H1 (cell line): ENCODE measurements at regions not wholly inside any gene's neighbourhood (a gene's known extent, or its start where the extent isn't known, plus 50 kb on each side); places are given as distances from the start of the nearest gene placed in this dataset.

Experiments used
- CTCF ChIA-PET: fragments of 300-600 bp; sonication (Branson Sonifier 250); formaldehyde crosslinking; loops from one replicate; lab custom pipeline; 2021; ENCODE audit not compliant: partially characterized antibody; lab: Charles Lee
- POLR2A ChIA-PET: fragments of 300-600 bp; sonication (Branson Sonifier 250); formaldehyde crosslinking; loops from one replicate; lab custom pipeline; 2021; ENCODE audit warnings: inconsistent platforms; ENCODE audit not compliant: partially characterized antibody; lab: Charles Lee
- DNase-seq, 2 experiments: peaks; one replicate each; pipeline versions ENCODE4 v3.0.0 to v3.0.0-alpha.2; 2010 to 2022; ENCODE audit warnings: low spot score in 2 of 2, low read depth in 1 of 2, mixed read lengths in 1 of 2
- FAIRE-seq: peaks from 2 replicates; lab custom pipeline; 2011; peaks lifted over from hg19 to GRCh38; lab: Jason Lieb, UNC
- H2AFZ ChIP-seq: 2 replicates; pipeline ENCODE4 v1.8.1; 2012; ENCODE audit warnings: low read length, inconsistent platforms
- H2AK5ac ChIP-seq: 2 replicates; pipeline ENCODE4 v1.6.1; 2013; ENCODE audit warnings: low read depth, low read length
- H2BK120ac ChIP-seq: replicated peaks from 2 replicates; pipeline ENCODE3; 2013; ENCODE audit warnings: low read depth, low read length, inconsistent platforms
- H2BK12ac ChIP-seq: 2 replicates; pipeline ENCODE4 v1.6.1; 2013; ENCODE audit warnings: low read depth, low read length
- H2BK15ac ChIP-seq: 2 replicates; pipeline ENCODE4 v1.6.1; 2013; ENCODE audit warnings: low read length
- H2BK20ac ChIP-seq: 2 replicates; pipeline ENCODE4 v1.6.1; 2013; ENCODE audit warnings: low read length
- H2BK5ac ChIP-seq: 2 replicates; pipeline ENCODE4 v1.6.1; 2013; ENCODE audit warnings: low read depth, low read length
- H3K14ac ChIP-seq: 2 replicates; pipeline ENCODE4 v1.6.1; 2013; ENCODE audit warnings: inconsistent platforms; ENCODE audit not compliant: insufficient read length
- H3K18ac ChIP-seq: 2 replicates; pipeline ENCODE4 v1.6.1; 2013; ENCODE audit warnings: low read length; ENCODE audit errors: extremely low read depth
- H3K23ac ChIP-seq: 2 replicates; pipeline ENCODE4 v1.6.1; 2013; ENCODE audit warnings: inconsistent platforms; ENCODE audit not compliant: insufficient read length
- H3K23me2 ChIP-seq: 2 replicates; pipeline ENCODE4 v1.6.1; 2013; ENCODE audit warnings: low read depth, low read length
- H3K27ac ChIP-seq: 2 replicates; pipeline ENCODE4 v1.6.1; 2011; ENCODE audit warnings: low read depth, low read length, inconsistent platforms
- H3K27me3 ChIP-seq, 4 experiments: replicated peaks in 1 of 4; 1 replicate in 1 of 4; 2 replicates in 3 of 4; pipeline versions ENCODE4 v1.6.1 to v1.8.1; 2011 to 2013; ENCODE audit warnings: low read length in 3 of 4, mild to moderate bottlenecking in 3 of 4, inconsistent platforms in 2 of 4, mixed read lengths in 2 of 4, moderate library complexity in 1 of 4; ENCODE audit not compliant: control insufficient read depth in 3 of 4, insufficient read depth in 3 of 4; ENCODE audit errors: extremely low read depth in 1 of 4
- H3K36me3 ChIP-seq, 4 experiments: 2 replicates each; pipeline versions ENCODE4 v1.6.1 to v1.8.1; 2011 to 2013; ENCODE audit warnings: mild to moderate bottlenecking in 4 of 4, low read length in 3 of 4, moderate library complexity in 2 of 4, control low read depth in 1 of 4, inconsistent platforms in 1 of 4; ENCODE audit not compliant: insufficient read depth in 4 of 4, control insufficient read depth in 2 of 4
- H3K4ac ChIP-seq: replicated peaks from 2 replicates; pipeline ENCODE3; 2013; ENCODE audit warnings: low read length, low read depth, mixed read lengths, inconsistent platforms; ENCODE audit not compliant: insufficient read length
- H3K4me1 ChIP-seq, 4 experiments: replicated peaks in 1 of 4; 1 replicate in 1 of 4; 2 replicates in 3 of 4; pipeline versions ENCODE4 v1.6.1 to v1.8.1; 2011 to 2013; ENCODE audit warnings: low read length in 3 of 4, inconsistent platforms in 2 of 4, mixed read lengths in 1 of 4; ENCODE audit not compliant: insufficient read depth in 4 of 4, control insufficient read depth in 3 of 4
- H3K4me2 ChIP-seq, 2 experiments: 2 replicates each; pipeline versions ENCODE4 v1.6.1 to v1.8.1; 2011 to 2013; ENCODE audit warnings: low read depth in 2 of 2, low read length in 2 of 2, control low read depth in 1 of 2, inconsistent platforms in 1 of 2, mild to moderate bottlenecking in 1 of 2; ENCODE audit not compliant: insufficient read depth in 1 of 2
- H3K4me3 ChIP-seq, 4 experiments: fragments of 200-600, 300-600 bp in 1 of 4; sonication (generic), shearing (Covaris generic), sonication (Bioruptor Twin) in 1 of 4; 2 replicates each; pipeline versions ENCODE4 v1.5.1 to v1.8.1; 2011 to 2016; ENCODE audit warnings: low read length in 4 of 4, low read depth in 3 of 4, control low read depth in 2 of 4, inconsistent platforms in 2 of 4, mild to moderate bottlenecking in 2 of 4, mixed read lengths in 1 of 4, moderate library complexity in 1 of 4; ENCODE audit not compliant: insufficient read depth in 2 of 4; ENCODE audit errors: extremely low read depth in 1 of 4
- H3K56ac ChIP-seq: replicated peaks from 2 replicates; pipeline ENCODE3; 2013; ENCODE audit warnings: low read depth, mild to moderate bottlenecking, mixed read lengths, low read length, inconsistent platforms; ENCODE audit not compliant: insufficient read length
- H3K79me1 ChIP-seq: 2 replicates; pipeline ENCODE4 v1.6.1; 2013; ENCODE audit warnings: low read depth, low read length, control low read depth
- H3K79me2 ChIP-seq, 2 experiments: 2 replicates each; pipeline versions ENCODE4 v1.6.1 to v1.8.1; 2012 to 2013; ENCODE audit warnings: low read length in 2 of 2, mild to moderate bottlenecking in 2 of 2, inconsistent platforms in 1 of 2; ENCODE audit not compliant: insufficient read depth in 2 of 2, control insufficient read depth in 1 of 2
- H3K9ac ChIP-seq, 4 experiments: replicated peaks in 1 of 4; 1 replicate in 1 of 4; 2 replicates in 3 of 4; pipeline versions ENCODE4 v1.6.1 to v1.8.1; 2011 to 2013; ENCODE audit warnings: low read depth in 3 of 4, low read length in 3 of 4, control low read depth in 2 of 4, mild to moderate bottlenecking in 2 of 4, moderate library complexity in 2 of 4, inconsistent platforms in 1 of 4; ENCODE audit errors: extremely low read depth in 1 of 4
- H3K9me3 ChIP-seq, 2 experiments: 2 replicates each; pipeline versions ENCODE4 v1.6.1 to v1.8.1; 2012 to 2013; ENCODE audit warnings: mild to moderate bottlenecking in 2 of 2, moderate library complexity in 2 of 2, control low read depth in 1 of 2, inconsistent platforms in 1 of 2, low read depth in 1 of 2, low read length in 1 of 2, mixed read lengths in 1 of 2; ENCODE audit not compliant: insufficient read depth in 2 of 2
- H4K20me1 ChIP-seq, 2 experiments: replicated peaks in 1 of 2; 2 replicates each; pipeline versions ENCODE3 to v1.8.1; 2011 to 2013; ENCODE audit warnings: inconsistent platforms in 2 of 2, low read length in 2 of 2, mild to moderate bottlenecking in 1 of 2; ENCODE audit not compliant: insufficient read depth in 2 of 2, control insufficient read depth in 1 of 2
- H4K5ac ChIP-seq: 2 replicates; pipeline ENCODE4 v1.6.1; 2013; ENCODE audit warnings: low read length, low read depth, mixed read lengths, inconsistent platforms; ENCODE audit not compliant: insufficient read length
- H4K8ac ChIP-seq: 2 replicates; pipeline ENCODE4 v1.8.0; 2013; ENCODE audit warnings: mild to moderate bottlenecking, moderate library complexity, low read length, inconsistent platforms; ENCODE audit not compliant: insufficient read depth; ENCODE audit errors: extremely low read depth
- H4K91ac ChIP-seq: replicated peaks from 2 replicates; pipeline ENCODE3; 2013; ENCODE audit warnings: low read length, mixed read lengths, inconsistent platforms; ENCODE audit not compliant: insufficient read length
- ATF3 ChIP-seq: IDR thresholded peaks from 2 replicates; pipeline ENCODE4 v1.6.1; 2011; ENCODE audit warnings: low read depth, mild to moderate bottlenecking, low read length; ENCODE audit not compliant: insufficient read depth
- BCL11A ChIP-seq, 2 experiments: IDR thresholded peaks; one replicate each; pipeline ENCODE4 v1.6.1; 2011; ENCODE audit warnings: low read depth in 2 of 2, low read length in 2 of 2, mild to moderate bottlenecking in 2 of 2
- HDAC2 ChIP-seq, 2 experiments: fragments of 300-600 bp in 1 of 2; sonication (generic) in 1 of 2; IDR thresholded peaks; 2 replicates each; pipeline ENCODE4 v1.6.1; 2011 to 2012; ENCODE audit warnings: low read depth in 2 of 2, low read length in 2 of 2, mild to moderate bottlenecking in 2 of 2, moderate library complexity in 2 of 2, borderline replicate concordance in 1 of 2, inconsistent platforms in 1 of 2
- HDAC6 ChIP-seq: IDR thresholded peaks from one replicate; pipeline ENCODE4 v1.7.1; 2012; ENCODE audit warnings: low read depth, mild to moderate bottlenecking, inconsistent platforms, low read length, moderate library complexity
- KDM1A ChIP-seq: fragments of 200-600, 300-600 bp; sonication (generic); IDR thresholded peaks from 2 replicates; pipeline ENCODE4 v1.7.1; 2016; ENCODE audit warnings: mild to moderate bottlenecking, low read length, borderline replicate concordance
- NANOG ChIP-seq: IDR thresholded peaks from 2 replicates; pipeline ENCODE4 v1.6.1; 2011; ENCODE audit warnings: low read length, low read depth, mild to moderate bottlenecking, inconsistent platforms; ENCODE audit not compliant: insufficient read depth, poor library complexity, severe bottlenecking
- RBBP5 ChIP-seq: IDR thresholded peaks from 2 replicates; pipeline ENCODE4 v1.7.1; 2012; ENCODE audit warnings: low read depth, mild to moderate bottlenecking, inconsistent platforms, low read length, moderate library complexity, borderline replicate concordance
- RFX5 ChIP-seq: IDR thresholded peaks from 2 replicates; pipeline ENCODE4 v1.6.1; 2011; ENCODE audit warnings: low read depth, low read length, improper control_type of control experiment, borderline replicate concordance
- RXRA ChIP-seq: IDR thresholded peaks from 2 replicates; pipeline ENCODE4 v1.6.1; 2011; ENCODE audit warnings: low read depth, mild to moderate bottlenecking, low read length, moderate library complexity; ENCODE audit not compliant: insufficient read depth
- SAP30 ChIP-seq: fragments of 300-600 bp; sonication (generic); IDR thresholded peaks from 2 replicates; pipeline ENCODE4 v1.7.1; 2012; ENCODE audit warnings: low read length, moderate library complexity, mild to moderate bottlenecking, inconsistent platforms; ENCODE audit not compliant: insufficient read depth, insufficient replicate concordance
- SP4 ChIP-seq: IDR thresholded peaks from 2 replicates; pipeline ENCODE4 v1.6.1; 2012; ENCODE audit warnings: low read length, inconsistent platforms
- TEAD4 ChIP-seq: IDR thresholded peaks from 2 replicates; pipeline ENCODE4 v1.6.1; 2012; ENCODE audit warnings: low read depth, low read length, inconsistent platforms, mixed read lengths
- YY1 ChIP-seq: IDR thresholded peaks from 2 replicates; pipeline ENCODE4 v1.6.1; 2011; ENCODE audit warnings: low read depth, mild to moderate bottlenecking, low read length
- WGBS, 2 experiments: shearing (Covaris generic) in 1 of 2; methylation state at CpG; one replicate each; pipeline versions ENCODE4 v1.1.6 to v1.1.7; 2013 to 2015; ENCODE audit warnings: low lambda C conversion rate in 2 of 2, mixed read lengths in 2 of 2, inconsistent platforms in 1 of 2, low coverage in 1 of 2, missing lambda C conversion rate in 1 of 2; ENCODE audit not compliant: insufficient replicate concordance in 2 of 2, insufficient coverage in 1 of 2, insufficient read length in 1 of 2; ENCODE audit errors: extremely low coverage in 1 of 2, missing lambda C conversion rate in 1 of 2; 5-methylcytosine and 5-hydroxymethylcytosine counted together

GRCh38 chr4:67006791-67007190 lies 538.5 kb downstream of the CENPC start:
- H2BK120ac ChIP-seq, result no peak overlapping the region
- H4K91ac ChIP-seq, result no peak overlapping the region
- no peak overlapping the region for H3K56ac ChIP-seq
- H3K79me1 ChIP-seq, result no peaks in the 10 kb centered on the region
- WGBS, 2 experiments, result 95% methylated on average over 3 of the region's 3 CpGs; no CpG with 5 or more reads in 1 of the 2 experiments
- no peaks in the 10 kb centered on the region for H3K9me3 ChIP-seq
- no peak overlapping the region for H4K5ac ChIP-seq
- H3K4me3 ChIP-seq, result no peak overlapping the region
- TF ChIP-seq HDAC6 (no peak), HDAC2 (IDR thresholded peaks at IDR 0.05; ENCODE audit: borderline replicate concordance in 1 of 2, low read depth in 2 of 2, low read length in 2 of 2) (no peak), TEAD4 (no peak), KDM1A (no peak), ATF3 (no peak), RFX5 (no peak), SAP30 (no peak), BCL11A (IDR thresholded peaks at IDR 0.05; ENCODE audit: low read depth in 2 of 2, low read length in 2 of 2) (no peak), NANOG (no peak), RXRA (no peak), YY1 (no peak), RBBP5 (no peak), SP4 (no peak)
- H2BK5ac ChIP-seq, result no peak overlapping the region
- CTCF ChIA-PET, result no interaction called here
- H3K36me3 ChIP-seq, result no peaks in the 10 kb centered on the region
- H2BK15ac ChIP-seq, result no peak overlapping the region
- H3K18ac ChIP-seq, result no peak overlapping the region
- POLR2A ChIA-PET, result no interaction called here
- H2BK20ac ChIP-seq, result no peak overlapping the region
- DNase-seq (no peak), FAIRE-seq (no peak)
- H3K4me1 ChIP-seq, result no peaks in the 10 kb centered on the region
- H2AFZ ChIP-seq, result peak overlapping the region; percentile 22; the same call in 1 of the 2 replicates
- no peak overlapping the region for H3K9ac ChIP-seq
- no peak overlapping the region for H2BK12ac ChIP-seq
- H3K4me2 ChIP-seq, result no peak overlapping the region
- no peaks in the 10 kb centered on the region for H3K79me2 ChIP-seq
- H2AK5ac ChIP-seq, result no peak overlapping the region
- no peak overlapping the region for H3K27ac ChIP-seq
- H3K4ac ChIP-seq, result no peak overlapping the region
- no peak overlapping the region for H3K14ac ChIP-seq
- H3K23ac ChIP-seq, result no peak overlapping the region
- no peaks in the 10 kb centered on the region for H3K23me2 ChIP-seq
- no peaks in the 10 kb centered on the region for H4K20me1 ChIP-seq
- no peaks in the 10 kb centered on the region for H3K27me3 ChIP-seq
- H4K8ac ChIP-seq, result no peak overlapping the region
